HCT116 (cell line): ENCODE measurements at regions not wholly inside any gene's neighbourhood (a gene's known extent, or its start where the extent isn't known, plus 50 kb on each side); places are given as distances from the start of the nearest gene placed in this dataset.

ENCODE experiments used
- CTCF ChIP-seq, 3 experiments: fragments of 200-600 bp in 1 of 3; sonication (generic) in 1 of 3; IDR thresholded peaks in 2 of 3; conservative IDR thresholded peaks in 1 of 3; 2 replicates each; pipeline ENCODE4 v1.5.1; 2012 to 2017; ENCODE audit warnings: low read depth in 2 of 3, low read length in 2 of 3, antibody characterized with exemption in 1 of 3, borderline replicate concordance in 1 of 3, control low read depth in 1 of 3, mild to moderate bottlenecking in 1 of 3, mixed read lengths in 1 of 3, mixed run types in 1 of 3, moderate library complexity in 1 of 3; ENCODE audit not compliant: insufficient read depth in 1 of 3
- EZH2phosphoT487 ChIP-seq: fragments of 200-600 bp; IDR thresholded peaks from 2 replicates; pipeline ENCODE4 v1.6.1; 2018; ENCODE audit warnings: antibody characterized with exemption, borderline replicate concordance
- JUND ChIP-seq: IDR thresholded peaks from 2 replicates; pipeline ENCODE4 v1.6.1; 2012
- YY1 ChIP-seq: IDR thresholded peaks from 2 replicates; pipeline ENCODE4 v1.6.1; 2011; ENCODE audit warnings: low read length, low read depth, moderate library complexity, mild to moderate bottlenecking; ENCODE audit not compliant: insufficient replicate concordance; ENCODE audit errors: extremely low read depth

- no peak for TF ChIP-seq JUND
- TF ChIP-seq EZH2phosphoT487 = no peak
- TF ChIP-seq CTCF (IDR thresholded peaks at IDR 0.05 in 2 of 3, conservative IDR thresholded peaks at IDR 0.05 in 1 of 3; ENCODE audit: borderline replicate concordance in 1 of 3, insufficient read depth in 1 of 3, low read depth in 2 of 3, low read length in 2 of 3) = no peak
- TF ChIP-seq YY1 = no peak
These were observed 107.5 kb downstream of the ACER2 start for GRCh38 chr9:19516348-19516747.
